HUDEP-2 (cell line): ENCODE measurements at regions not wholly inside any gene's neighbourhood (a gene's known extent, or its start where the extent isn't known, plus 50 kb on each side); places are given as distances from the start of the nearest gene placed in this dataset.

Experiments
- DNase-seq, 76 experiments: peaks; one replicate each; lab custom pipeline; 2025; ENCODE audit not compliant: unreplicated experiment in 76 of 76; lab: John Stamatoyannopoulos, UW

- no peak for DNase-seq
These were observed 59.2 kb upstream of the THBS2 start for GRCh38 chr6:169312658-169313346.

GRCh38 chr6:169310983-169311382 is 57.3 kb upstream of the THBS2 start:
- no peak for DNase-seq
